HG03045 (cell line): ENCODE measurements at regions not wholly inside any gene's neighbourhood (a gene's known extent, or its start where the extent isn't known, plus 50 kb on each side); places are given as distances from the start of the nearest gene placed in this dataset.

ENCODE experiments used
- ATAC-seq: cut with Tn5 transposase; IDR thresholded peaks from one replicate; pipeline ENCODE4 v1.9.1; 2021; ENCODE audit warnings: mild to moderate bottlenecking, moderate library complexity; ENCODE audit not compliant: unreplicated experiment

- no peak for ATAC-seq
Measured at GRCh38 chr6:2542101-2542857, 208.4 kb downstream of the MYLK4 start.

- ATAC-seq: no peak
Measured at GRCh38 chr6:2536451-2536850, 214.3 kb downstream of the MYLK4 start.

GRCh38 chr6:2535506-2535905 is 215.2 kb downstream of the MYLK4 start:
- ATAC-seq: no peak

- ATAC-seq: no peak
Measured at GRCh38 chr6:2534406-2535042, 216.2 kb downstream of the MYLK4 start.

GRCh38 chr6:2531426-2532215 is 219.1 kb downstream of the MYLK4 start:
- no peak for ATAC-seq

GRCh38 chr6:2529211-2529719 is 221.5 kb downstream of the MYLK4 start:
- ATAC-seq: no peak

- ATAC-seq: no peak
Measured at GRCh38 chr6:2528156-2528555, 222.6 kb downstream of the MYLK4 start.

GRCh38 chr6:2526766-2527165 is 224.0 kb downstream of the MYLK4 start:
- no peak for ATAC-seq

GRCh38 chr6:2524090-2524489 is 226.6 kb downstream of the MYLK4 start:
- no peak for ATAC-seq

- no peak for ATAC-seq
Measured at GRCh38 chr6:2523061-2523460, 227.7 kb downstream of the MYLK4 start.

GRCh38 chr6:2522521-2522920 is 228.2 kb downstream of the MYLK4 start:
- no peak for ATAC-seq

GRCh38 chr6:2517855-2518473 is 232.8 kb downstream of the MYLK4 start:
- no peak for ATAC-seq

- no peak for ATAC-seq
Measured at GRCh38 chr6:2517401-2517800, 233.3 kb downstream of the MYLK4 start.

- ATAC-seq: no peak
Measured at GRCh38 chr6:2516059-2516458, 234.7 kb downstream of the MYLK4 start.

- no peak for ATAC-seq
Measured at GRCh38 chr6:2514965-2515543, 235.7 kb downstream of the MYLK4 start.

GRCh38 chr6:2512802-2513201 is 237.9 kb downstream of the MYLK4 start:
- ATAC-seq: no peak

- no peak for ATAC-seq
Measured at GRCh38 chr6:2510316-2510715, 240.4 kb downstream of the MYLK4 start.

- ATAC-seq: no peak
Measured at GRCh38 chr6:2509711-2510110, 241.0 kb downstream of the MYLK4 start.

- ATAC-seq: no peak
Measured at GRCh38 chr6:2508071-2508470, 242.7 kb downstream of the MYLK4 start.

GRCh38 chr6:2507521-2508037 is 243.1 kb downstream of the MYLK4 start:
- no peak for ATAC-seq

- no peak for ATAC-seq
Measured at GRCh38 chr6:2507016-2507415, 243.7 kb downstream of the MYLK4 start.
